Iris pigment epithelial cell (primary cell): ENCODE measurements at regions not wholly inside any gene's neighbourhood (a gene's known extent, or its start where the extent isn't known, plus 50 kb on each side); places are given as distances from the start of the nearest gene placed in this dataset.

ENCODE experiments used
- DNase-seq: peaks from one replicate; pipeline ENCODE4 v3.0.0-alpha.2; 2011; ENCODE audit warnings: low read depth

DNA sequence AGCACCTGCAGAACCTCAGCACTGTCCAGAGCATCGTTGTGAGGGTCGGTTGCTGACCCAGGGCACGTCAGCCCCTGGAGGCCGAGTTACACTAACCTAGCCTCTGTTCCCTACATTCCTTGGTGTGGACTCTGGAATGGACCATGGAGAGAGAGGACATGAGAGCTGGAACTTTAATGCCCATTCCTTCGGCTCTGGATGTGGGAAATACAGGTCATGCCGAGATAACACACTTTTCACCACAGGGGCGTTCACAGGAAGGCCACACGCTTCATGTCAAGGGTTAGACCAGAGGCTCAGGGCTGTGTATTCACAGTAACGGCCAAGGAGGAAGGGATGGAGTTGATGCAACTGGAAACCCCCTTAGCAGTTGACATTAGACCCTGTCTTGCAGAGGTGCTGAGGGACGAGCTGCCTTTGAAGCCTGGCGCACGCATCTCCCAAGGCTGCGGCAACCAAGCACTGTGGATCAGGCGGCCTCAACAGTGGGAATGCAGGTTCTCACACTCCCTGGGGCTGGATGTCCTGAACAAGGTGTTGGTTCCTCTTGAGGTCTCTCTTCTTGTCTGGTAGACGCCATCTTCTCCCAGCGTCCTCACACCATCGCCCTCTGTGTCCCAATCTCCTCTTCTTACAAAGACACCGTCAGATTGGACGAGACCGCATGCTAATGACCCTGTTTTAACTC is 245.2 kb downstream of the KLF6 start:
- no peak for DNase-seq

DNA sequence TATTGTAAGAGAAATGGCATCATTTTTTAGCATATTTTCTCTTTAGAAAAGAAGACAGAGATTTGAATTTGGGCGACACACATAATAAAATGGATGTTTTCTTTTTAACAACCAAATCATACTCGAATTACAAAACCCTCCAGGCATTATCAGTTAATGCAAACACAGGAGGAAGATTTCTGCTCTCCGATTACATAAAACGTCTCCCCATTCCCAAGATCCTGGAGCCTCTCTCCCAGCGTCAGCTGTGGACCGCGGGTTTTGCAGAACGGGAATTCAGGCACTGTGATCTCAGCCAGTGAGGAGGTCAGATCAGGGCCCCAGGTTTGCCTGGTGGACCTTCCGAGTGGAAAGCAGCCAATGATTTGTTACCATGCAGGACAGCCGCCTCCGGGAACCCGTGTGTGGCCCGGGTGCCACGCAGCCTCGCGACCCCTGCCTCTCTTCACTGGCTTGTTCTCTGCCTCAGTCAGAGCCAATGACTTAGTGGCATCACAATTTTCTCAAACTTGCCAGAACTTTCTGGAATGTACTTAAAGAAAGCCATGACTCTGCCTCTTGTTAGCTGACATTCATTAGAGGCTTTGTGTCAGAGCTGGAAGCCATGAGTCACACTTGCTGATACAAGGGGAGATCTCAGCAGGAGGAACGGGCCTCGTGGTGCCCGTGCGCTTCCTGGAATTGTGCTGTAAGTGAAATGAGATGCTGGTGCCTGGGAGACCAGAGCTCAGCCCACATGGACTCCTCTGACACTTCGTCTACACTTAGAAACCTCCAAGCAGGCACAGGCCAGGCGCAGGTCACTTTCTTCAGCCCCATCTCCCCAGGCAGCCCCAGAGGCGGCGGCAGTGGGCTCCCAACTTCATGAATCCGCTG is 246.1 kb downstream of the KLF6 start:
- peak; percentile 99 for DNase-seq

DNA sequence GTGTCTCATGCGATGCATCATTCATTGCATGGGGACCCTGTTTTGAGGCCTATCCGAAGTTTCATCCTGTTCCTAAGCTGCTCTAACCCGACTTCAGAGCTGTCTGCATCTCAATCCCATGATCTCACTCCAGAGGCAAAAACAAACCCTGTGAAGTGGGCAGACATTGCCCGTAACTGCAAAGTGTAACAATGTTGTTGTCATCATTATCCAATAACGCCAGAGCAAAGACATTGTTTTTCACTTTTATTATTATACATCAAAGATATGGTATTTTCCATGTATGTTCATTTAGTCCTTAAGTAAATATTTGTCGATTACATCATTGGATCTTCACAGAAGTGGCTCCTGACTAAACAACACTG is 246.7 kb downstream of the KLF6 start:
- DNase-seq: peak; percentile 66

GRCh38 chr10:3537518-3537917 is 247.5 kb downstream of the KLF6 start:
- no peak for DNase-seq

DNA sequence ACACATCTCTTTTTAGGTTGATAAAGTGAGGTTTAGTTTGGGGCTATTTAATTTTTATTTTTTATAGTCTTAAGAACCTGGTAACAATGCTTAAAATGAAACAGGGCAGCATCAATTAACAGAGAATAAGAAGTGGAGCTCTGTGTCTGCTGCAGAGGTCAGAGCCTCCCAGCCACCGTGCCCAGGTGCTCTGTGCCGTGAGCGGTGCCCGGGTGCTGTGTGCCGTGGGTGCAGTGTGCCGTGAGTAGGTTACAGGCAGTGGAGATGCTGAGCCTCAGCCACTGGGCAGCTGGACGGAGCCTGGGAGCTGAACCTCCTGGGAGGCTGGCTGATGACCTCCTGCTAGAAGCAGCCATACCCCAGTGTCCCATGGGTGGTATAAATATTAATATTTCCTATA is 250.0 kb downstream of the KLF6 start:
- DNase-seq: no peak

- no peak for DNase-seq
Measured at GRCh38 chr10:3534433-3534832, 250.6 kb downstream of the KLF6 start.

DNA sequence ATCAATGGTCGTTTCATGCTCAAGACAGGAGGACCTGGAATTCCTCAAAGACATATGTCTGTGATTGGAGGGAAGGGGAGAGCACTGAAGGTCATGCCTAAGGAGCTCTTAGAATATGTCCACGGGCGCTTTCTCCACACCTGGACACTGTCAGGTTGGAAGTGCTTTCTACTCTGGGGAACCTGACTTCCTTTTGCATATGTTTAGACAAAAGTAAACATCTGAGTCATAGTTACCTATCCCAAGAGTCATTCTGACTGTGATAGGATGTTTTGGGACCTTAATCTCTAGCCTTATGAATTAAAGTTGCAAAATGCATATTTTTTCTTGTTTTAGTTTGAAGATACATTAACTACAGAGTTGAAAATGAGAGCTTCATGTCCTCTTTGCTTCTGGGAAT is 251.7 kb downstream of the KLF6 start:
- no peak for DNase-seq

- no peak for DNase-seq
Measured at GRCh38 chr10:3532644-3533043, 252.4 kb downstream of the KLF6 start.

GRCh38 chr10:3531670-3532069 is 253.3 kb downstream of the KLF6 start:
- no peak for DNase-seq

GRCh38 chr10:3530783-3531645 is 254.0 kb downstream of the KLF6 start:
- no peak for DNase-seq

- no peak for DNase-seq
Measured at GRCh38 chr10:3530346-3530745, 254.7 kb downstream of the KLF6 start.

DNA sequence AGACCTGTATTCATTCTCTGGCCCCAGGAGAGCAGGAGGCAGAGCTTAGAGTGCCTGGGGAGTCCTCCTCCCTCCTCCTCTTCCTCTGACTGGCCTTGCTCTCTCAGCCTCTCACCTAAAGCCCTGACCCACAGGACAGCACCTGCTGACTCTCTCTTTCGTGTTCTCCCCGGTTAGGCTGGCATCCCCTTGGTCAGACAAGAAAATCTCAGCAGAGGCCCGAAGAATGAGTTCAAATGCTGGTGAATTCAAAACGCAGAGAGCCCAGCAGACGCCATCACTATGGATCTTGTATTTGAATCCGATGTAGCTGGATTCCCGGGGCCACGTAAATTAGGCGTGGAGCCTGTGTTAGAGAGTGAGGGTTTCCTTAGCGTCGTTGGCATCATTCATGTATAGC is 255.3 kb downstream of the KLF6 start:
- DNase-seq: no peak

DNA sequence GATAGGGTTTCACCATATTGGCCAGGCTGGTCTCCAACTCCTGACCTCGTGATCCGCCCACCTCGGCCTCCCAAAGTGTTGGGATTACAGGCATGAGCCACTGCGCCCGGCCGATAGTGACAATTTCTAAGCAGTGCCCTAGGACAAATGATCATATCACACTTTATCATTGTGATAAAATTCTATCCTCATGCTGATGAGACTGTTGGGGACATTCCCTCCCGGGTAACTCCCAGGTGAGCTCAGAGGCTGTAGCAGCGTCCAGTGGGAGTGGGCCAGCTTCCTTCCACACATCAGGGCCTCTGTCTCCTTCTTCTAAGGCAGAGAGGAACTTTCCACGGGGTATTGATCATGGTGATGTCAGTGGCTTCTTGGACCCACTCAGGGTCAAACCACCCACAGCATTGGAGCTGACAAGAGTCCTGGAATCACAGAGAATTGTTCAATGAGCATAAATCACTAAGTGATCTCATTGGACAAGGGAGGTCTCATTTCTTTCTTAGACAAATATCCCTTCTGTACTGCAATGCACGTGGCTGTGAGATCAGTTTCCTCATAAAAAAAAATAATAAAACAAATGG is 256.1 kb downstream of the KLF6 start:
- no peak for DNase-seq

DNA sequence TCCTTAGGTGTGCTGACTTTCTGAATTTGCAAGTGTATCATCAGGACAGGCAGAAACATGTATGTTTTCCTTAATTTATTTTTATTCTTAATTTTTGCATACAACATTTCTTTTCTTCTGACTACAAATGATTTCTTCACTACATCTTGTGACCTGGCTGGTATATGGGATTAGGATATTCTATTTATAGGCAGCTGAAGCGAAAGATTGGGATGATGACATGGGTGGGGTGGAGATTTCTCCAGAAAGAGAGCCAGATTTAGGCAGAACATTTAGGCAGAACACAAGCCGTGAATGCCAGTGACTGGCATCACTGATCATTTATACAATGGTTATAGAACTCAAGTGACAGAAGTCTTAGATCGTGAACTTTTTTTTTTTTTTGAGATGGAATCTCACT is 256.7 kb downstream of the KLF6 start:
- no peak for DNase-seq

- DNase-seq: no peak
Measured at GRCh38 chr10:3527869-3528268, 257.1 kb downstream of the KLF6 start.

- peak; percentile 88 for DNase-seq
Measured at GRCh38 chr10:3526727-3527501, 258.1 kb downstream of the KLF6 start.

DNA sequence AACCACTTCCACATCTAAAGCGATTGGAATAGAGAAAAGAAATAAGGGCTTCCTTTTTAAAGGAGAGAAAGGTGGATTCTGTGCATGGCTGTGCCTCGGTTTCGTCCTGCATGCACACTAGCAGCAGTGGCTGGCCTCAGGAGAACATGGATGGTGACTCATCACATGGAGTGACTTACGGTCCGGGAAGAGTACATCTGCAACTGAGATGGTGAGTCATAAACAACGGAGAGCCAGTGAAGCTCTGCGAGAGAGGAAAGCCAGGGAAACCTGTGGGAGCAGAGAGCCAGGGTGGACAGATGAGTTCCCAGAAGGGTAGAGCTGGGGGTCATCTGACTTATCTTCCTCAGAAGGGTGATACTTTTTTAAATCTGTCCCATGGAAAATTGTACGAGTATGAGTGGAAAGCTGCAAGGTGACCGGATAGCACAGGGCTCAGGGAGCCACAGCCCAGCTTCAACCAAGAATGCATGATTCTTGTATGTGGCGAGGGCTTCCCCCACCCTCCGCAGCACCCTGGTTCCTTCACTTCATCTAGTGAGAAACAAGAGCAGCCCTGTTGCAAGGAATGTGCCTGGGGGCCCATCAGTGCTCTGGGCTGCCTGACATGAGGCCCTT is 259.1 kb downstream of the KLF6 start:
- DNase-seq: peak; percentile 99

GRCh38 chr10:3524086-3524960 is 260.7 kb downstream of the KLF6 start:
- DNase-seq: peak; percentile 55

DNA sequence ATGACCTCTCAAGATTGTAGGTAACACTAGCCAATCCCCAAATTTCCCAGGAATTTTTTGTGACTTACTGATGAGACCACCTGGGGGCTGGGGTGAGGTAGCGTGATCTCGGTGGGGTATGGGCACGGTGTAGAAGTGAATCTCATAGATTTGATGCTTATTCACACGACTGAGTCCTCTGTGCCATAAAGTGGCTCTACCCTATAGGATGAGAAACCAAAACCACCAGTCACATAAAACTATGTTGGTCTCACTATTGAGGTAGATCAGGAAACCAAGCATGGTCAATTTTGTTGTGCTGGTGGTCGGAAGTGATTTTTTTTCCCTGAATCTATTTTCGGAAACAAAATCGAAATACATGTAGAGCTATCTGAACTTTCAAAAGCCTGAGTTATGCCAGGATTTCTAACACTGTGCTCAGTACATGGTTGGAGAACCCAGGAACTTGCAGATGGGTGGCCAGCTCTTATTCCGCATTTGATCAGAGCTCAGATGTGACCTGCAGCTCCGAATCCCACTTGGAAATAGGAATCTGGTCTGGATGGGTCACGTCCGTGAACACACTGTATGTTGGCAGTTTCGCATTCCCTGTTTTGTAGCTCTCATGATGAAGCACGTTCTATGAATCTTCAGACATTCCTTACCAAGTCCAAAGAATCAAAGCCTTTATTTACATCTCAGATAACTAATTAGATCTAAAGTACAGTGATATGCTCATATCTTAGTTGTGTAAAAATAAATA is 261.5 kb downstream of the KLF6 start:
- no peak for DNase-seq
